ENCODE measurements at regions not wholly inside any gene's neighbourhood (a gene's known extent, or its start where the extent isn't known, plus 50 kb on each side); places are given as distances from the start of the nearest gene placed in this dataset.

DNA sequence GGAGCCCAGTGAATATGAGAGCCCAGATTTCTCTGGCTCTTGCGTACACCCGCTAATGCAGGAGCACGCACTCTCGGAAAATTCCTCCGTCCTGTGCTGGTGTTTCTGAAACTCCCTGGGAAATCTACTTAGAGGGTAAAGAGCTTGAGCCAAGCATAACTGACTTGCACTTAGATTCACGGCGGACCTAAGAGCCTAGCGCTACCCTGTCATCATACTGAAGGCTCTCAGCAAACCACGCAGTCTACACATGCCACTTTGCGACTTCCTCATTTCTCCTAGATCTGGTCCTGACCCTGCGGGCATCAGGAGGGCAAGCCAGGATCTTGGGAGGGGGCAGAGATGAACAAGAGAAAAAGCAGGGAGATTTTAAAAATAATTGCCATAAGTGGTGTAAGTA, 324.7 kb downstream of the CD83 start:
- DNase-seq = no peak

GRCh38 chr6:14443629-14444268, 326.2 kb downstream of the CD83 start:
- no peak for DNase-seq

GRCh38 chr6:14444295-14444972, 326.9 kb downstream of the CD83 start:
- no peak for DNase-seq

GRCh38 chr6:14447240-14447639, 329.7 kb downstream of the CD83 start:
- DNase-seq = no peak

DNA sequence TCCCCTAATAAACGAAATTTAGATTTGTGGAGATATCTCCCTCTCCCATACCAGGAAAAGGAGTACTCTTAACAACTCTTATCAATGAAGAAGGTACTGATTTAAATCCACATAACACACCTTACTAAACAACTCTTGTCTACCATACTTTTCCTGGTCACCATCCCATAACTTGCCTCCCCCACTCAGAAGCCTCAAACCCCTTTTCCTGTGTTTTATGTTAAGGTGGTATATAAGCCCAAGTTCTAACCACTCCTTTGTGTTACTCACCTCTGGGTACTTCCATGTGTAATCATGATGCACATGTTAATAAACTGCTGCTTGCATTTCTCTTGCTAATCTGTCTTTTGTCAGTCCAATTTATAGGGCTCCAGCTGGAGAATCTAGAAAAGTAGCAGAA, 330.7 kb downstream of the CD83 start:
- no peak for DNase-seq

DNA sequence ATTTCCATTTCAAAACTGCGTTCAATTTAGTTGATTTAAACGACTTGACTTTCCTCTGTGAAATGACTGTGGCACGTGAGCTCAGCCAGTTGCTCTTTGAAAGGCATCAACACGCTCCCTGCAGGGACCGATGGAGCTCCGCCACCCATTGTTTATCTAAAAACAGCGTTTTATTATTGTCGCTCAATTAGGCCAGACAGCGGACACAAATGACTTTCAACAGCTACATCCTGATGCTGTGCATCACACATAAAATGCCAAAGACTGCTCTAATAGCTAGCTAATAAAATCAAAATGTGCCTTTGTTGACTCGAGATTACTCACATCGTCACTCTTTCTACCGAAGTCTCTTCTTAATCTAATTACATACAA, 332.5 kb downstream of the CD83 start:
- no peak for DNase-seq

- no peak for DNase-seq
These were observed 333.0 kb downstream of the CD83 start for GRCh38 chr6:14450578-14450977.

DNA sequence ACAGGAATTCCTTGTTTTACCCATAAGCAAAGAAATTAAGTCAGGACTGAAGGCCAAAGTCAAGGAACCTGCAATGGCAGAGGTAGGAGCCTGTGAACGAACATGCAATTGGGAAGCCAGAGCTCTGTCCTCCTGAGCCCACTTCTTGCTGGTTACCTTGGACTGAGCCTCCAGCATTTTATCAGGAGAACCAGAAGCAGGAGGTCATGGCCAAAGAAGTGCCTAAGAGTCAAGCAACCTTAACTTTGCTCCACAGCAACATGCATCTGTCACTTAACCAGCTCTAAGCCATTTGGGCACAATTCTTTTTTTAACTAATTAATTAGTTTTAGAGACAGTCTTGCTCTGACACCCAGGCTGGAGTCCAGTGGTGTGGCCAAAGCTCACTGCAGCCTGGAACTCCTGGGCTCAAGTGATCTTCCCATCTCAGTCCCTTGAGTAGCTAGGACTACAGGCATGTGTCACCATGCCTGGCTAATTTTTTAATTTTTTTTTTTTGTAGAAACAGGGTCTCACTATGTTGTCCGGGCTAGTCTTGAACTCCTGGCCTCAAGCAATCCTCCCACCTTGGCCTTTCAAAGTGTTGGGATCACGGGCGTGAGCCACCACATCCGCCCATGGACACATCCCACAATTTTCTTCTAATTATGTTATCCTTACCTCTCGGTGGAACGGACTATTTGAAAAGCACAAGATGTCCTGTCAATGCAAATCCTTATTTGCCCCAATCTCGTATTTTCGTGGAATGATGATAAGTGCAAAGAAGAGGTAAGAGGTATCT, 334.2 kb downstream of the CD83 start:
- DNase-seq = no peak

- peak; percentile 50 for DNase-seq
These were observed 335.3 kb downstream of the CD83 start for GRCh38 chr6:14452567-14453527.

DNA sequence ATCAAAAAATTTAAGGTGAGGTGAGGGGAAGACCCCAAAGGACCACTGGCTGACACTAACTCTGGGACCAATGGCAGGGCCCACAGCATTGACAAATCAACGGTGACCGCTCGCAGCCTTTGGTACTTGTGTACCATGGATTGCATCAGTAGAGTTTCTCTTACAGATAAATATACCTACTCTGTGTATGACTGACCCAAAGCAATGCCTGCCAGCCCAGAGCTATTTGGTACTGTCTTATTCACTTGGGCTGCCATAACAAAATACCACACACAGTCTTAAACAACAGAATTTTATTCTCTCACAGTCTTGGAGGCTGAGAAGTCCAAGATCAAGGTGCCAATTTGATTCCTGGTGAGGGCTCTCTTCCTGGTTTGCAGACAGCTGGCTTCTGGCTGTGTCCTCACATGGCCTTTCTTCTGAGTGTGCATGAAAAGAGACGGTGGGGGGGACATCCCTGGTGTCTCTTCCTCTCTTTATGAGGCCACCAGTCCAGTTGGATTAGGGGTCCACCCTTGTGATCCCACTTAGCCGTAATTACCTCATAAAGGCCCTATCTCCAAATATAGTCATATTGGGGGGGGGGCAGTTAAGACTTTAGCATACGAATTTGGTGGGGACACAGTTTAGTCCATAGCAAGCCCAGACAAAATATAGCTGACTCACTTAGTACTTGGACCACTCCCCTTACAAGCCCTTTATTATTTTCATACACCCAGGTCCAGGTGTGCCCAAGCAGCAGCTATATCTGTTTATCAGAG, 336.3 kb downstream of the CD83 start:
- DNase-seq = no peak

- peak; percentile 16 for DNase-seq
These were observed 336.9 kb downstream of the CD83 start for GRCh38 chr6:14454473-14454775.

DNA sequence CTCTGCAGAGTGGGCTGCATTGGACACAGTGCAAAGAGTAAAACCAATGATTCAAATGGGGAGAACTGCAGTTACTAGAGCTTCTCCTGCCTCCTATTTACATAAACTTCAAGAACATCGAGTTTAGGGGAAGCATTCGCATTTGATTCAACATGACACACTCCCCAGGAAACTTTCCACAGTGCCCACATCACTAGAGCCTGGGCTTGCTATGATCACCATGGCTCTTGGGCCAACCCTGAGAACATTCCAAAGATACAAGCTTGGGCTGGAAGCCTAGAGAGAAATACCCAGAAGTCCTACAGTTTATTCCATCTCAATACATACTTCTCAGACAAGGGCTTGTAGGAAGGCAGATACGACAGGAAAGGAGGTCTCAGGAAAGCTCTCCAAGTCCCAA, 337.9 kb downstream of the CD83 start:
- no peak for DNase-seq

GRCh38 chr6:14455876-14456648, 338.5 kb downstream of the CD83 start:
- DNase-seq = no peak

DNA sequence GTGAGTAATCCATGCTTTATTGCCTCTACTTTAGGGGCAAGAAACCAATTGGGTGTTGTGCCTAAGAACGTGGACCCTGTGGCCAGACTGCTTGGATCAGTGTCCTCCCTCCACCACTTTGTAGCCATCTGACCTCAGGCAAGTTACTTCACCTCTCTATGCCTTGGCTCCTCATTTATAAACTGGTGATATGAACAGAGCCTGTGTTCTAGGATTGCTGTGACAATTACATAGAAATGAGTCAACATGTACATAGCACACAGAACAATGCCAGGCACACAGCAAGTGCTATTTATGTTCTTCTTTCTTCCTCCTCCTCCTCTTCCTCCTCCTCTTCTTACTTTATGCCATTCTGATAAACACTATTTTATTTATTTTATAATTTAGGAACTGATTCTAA, 339.4 kb downstream of the CD83 start:
- DNase-seq = no peak

DNA sequence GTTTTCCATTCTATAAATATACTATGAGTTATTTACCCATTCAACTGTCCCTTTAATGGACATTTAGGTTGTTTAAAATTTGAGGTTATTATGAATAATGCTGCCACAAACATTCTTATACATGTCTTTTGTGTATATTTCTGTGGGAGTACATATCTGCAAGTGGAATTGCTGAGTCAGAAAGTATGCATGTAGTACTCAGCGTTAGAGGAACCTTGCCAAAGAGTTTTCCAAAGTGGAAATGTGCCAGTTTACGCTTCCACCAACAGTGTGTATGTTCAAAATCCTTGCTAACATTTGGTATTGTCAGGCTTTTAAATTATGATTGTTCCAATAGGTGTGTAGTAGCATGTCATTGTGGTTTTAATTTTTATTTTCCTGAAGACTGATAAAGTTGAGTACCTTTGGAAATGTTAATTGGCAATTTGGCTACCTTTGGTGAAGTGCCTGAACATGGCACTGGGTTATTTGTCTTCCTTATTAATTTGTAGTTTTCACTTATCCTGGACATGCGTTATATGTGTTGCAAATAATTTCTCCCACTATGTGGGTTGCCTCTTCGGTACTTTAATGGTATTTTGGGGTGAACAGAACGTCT, 341.2 kb downstream of the CD83 start:
- DNase-seq = no peak

DNA sequence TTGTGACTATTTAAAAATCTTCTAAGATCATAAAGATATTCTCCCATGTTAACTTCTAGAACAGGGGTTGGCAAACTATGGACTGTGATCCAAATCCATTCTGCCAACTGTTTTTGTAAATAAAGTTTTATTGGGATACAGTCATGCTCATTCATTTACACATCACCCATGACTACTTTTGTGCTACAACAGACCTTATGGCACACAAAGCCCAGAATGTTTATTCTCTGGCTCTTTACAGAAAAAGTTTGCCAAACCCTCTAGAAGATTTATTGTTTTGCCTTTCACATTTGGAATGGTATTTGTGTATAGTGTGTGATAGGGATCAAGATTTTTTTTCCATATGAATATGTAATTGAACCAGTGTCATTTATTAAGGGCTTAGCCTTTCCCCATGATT, 341.7 kb downstream of the CD83 start:
- no peak for DNase-seq

DNA sequence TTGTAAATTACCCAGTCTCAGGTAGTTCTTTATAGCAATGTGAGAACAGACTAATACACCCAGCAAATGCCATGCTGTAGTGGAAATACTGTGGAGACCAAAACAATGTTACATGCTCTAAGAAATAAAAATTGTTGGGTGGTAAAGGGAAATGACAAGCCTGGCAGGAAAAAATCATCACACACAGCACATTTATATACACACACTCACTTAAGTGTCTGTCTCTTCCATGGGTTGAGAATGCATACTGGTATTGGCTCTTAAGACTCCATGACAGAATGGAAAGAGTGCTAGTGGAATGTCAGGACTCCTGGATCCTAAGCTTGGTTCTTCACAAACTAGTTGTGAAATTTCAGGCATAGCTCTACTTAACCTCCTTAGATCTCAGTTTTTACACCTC, 343.0 kb downstream of the CD83 start:
- DNase-seq = no peak

DNA sequence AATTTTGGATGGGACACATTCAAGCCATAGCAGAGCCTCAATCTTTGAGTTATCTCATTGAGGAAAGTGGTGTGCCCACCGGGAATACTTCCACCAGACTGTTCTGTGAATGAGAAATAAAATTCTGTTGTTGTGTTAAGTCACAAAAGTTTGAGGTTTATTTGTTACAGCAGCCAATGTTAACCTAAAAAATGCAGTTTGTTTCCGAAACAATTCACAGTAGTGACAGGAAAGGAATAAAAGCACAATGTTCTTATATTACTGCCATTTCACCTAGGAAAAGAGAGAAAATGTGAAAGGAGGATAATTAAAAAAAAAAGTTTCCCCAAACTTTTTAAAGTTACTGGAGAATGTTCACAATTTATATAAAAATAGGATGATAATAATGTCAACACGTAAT, 344.6 kb downstream of the CD83 start:
- no peak for DNase-seq

- DNase-seq = no peak
These were observed 345.0 kb downstream of the CD83 start for GRCh38 chr6:14462566-14462965.

DNA sequence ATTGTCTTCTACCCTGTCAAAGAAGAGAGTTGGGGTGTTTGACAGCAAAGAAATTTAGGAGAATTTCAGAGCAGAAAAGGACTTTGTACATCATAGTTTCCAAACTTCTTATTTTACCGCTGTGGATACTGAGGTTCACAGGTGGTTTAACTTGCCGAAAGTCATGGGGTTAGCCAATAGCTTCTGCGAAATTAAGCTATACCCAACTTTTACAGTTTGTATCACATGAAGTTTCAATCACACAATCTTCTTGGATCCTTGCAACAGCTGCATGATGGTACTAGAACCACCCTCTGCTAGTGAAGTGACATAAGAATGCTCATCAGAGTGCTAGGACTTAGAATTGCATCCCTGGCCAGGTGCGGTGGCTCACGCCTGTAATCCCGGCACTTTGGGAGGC, 345.5 kb downstream of the CD83 start:
- DNase-seq = no peak

DNA sequence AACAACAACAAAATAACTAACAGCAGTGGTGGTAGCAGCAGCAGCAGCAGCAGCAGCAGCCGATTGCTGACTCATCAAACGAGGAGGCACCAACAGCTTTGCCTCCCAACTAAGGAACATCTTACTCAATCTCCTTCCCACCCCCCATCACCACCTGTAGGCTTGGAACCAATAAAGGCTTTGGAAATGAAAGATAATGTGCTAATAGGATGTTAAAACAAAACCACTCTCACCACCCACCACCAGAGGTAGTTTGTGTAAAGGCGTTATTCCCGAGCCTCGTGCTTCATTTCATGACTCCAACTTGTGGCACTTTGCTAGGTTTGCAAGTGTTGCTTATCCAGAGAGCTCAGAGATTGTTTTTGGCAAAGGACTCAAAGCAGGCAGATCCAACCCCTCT, 346.5 kb downstream of the CD83 start:
- no peak for DNase-seq
